Stimulated activated CD4-positive, alpha-beta T cell treated with anti-CD3 and anti-CD28 coated beads, TNF-alpha, amount 100 ng/mL, for 24 hours (primary cell): ENCODE measurements at regions not wholly inside any gene's neighbourhood (a gene's known extent, or its start where the extent isn't known, plus 50 kb on each side); places are given as distances from the start of the nearest gene placed in this dataset.

ENCODE experiments used
- DNase-seq, 3 experiments: peaks; one replicate each; pipeline ENCODE4 v3.0.0-alpha.2; 2020; ENCODE audit warnings: low read depth in 3 of 3

DNA sequence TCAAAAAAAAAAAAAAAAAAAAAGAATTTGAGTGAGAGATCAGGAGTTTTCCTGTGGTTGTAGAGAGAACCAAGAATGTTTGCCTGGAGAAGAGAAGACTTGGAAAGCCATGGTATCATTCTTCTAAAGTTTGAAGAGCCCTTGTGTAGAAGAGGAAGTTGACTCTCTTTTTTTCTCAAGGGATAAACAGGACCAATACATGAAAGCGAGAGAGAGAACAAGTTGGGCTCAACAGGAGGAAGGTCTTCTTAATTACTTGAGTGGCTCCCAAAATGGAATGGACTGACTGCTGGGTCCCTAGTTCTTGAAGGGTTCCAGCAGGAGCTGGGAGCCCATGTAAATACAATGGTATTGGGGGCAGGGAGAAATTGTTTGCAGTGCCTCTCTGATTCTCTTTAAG lies 173.3 kb upstream of the ADO start:
- no peak for DNase-seq

- peak in 1 of 3 experiments; percentile 25 for DNase-seq
Observed at GRCh38 chr10:62632071-62632809, 172.3 kb upstream of the ADO start.

- DNase-seq, result no peak
Observed at GRCh38 chr10:62633976-62634375, 170.5 kb upstream of the ADO start.

- no peak for DNase-seq
Observed at GRCh38 chr10:62634576-62634975, 169.9 kb upstream of the ADO start.

DNA sequence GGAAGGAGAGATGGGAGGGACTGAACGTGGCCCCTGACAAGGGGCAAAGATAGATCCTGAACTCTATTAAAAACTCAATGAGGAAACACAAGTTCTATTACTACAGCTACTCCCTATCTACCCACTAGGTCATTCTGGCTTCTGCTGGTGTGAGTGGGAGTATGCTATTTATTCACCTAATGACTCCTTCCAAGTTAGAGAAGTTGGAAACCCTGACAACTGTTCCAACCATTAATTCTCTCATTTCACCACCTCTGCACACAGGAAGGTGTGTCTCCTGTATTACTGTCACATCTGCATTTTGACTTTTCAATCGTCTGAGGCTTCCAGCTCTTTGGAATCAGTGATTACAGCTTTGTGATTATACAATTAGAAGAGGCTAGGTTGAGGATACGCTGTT lies 169.4 kb upstream of the ADO start:
- DNase-seq, result no peak

GRCh38 chr10:62636825-62637248 lies 167.7 kb upstream of the ADO start:
- DNase-seq, result no peak

DNA sequence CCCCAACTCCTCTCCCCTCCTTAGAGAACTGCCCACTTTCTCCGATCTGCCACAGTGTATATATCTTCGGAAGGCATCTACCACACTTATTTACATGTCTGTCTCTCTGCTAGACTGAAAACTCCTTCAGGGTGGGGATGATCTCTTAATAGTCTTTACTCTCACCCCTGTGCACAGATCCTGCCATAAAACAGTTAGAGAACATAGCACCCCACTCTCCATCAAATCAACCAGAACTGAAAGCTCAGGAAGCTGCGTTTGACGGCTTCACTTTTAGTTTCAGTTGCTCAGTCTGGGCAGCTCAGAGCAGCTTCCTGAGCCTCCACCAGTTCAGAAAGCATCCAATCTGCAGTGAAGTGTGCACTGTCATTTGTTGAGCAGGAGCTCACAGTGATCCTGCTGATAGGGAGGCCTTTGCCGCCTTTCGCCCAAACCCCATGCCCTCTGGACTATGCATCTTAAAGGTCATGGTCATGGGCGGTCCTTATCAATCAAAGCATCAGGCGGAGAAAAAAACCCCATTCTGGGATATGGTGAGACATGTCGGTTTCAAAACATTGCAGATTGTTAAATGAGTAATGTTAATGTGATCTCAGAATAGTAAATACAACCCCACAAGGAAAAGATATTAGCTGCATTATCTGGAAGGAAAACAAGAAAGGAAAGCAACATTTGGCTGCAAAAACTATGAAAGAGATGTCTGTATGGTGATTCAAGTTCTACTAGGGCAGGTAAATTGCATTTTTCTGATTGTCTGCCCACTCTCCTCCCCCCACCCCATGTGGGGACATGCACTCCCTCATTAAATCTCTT lies 167.1 kb upstream of the ADO start:
- peak; percentile 34 to 71 (median 57) for DNase-seq

GRCh38 chr10:62638062-62638477 lies 166.4 kb upstream of the ADO start:
- no peak for DNase-seq

DNA sequence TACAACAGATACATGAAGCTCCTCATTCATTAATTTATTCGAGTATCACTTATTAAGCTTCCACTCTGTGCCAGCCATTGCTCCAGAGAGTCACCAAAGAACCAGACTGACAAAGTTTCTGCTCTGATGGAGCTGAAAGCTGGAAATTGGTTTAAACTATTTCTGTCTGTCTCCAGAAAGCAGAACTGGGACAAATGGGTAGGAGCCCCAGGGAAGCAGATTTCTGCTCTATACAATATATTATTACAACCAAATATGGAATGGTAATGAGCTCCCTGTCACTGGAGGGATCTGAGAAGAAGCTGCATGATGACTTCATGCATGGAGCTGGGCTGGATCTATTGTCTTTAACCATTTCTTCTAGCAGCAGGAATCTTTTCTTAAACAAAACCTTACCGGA lies 165.4 kb upstream of the ADO start:
- DNase-seq, result no peak

DNA sequence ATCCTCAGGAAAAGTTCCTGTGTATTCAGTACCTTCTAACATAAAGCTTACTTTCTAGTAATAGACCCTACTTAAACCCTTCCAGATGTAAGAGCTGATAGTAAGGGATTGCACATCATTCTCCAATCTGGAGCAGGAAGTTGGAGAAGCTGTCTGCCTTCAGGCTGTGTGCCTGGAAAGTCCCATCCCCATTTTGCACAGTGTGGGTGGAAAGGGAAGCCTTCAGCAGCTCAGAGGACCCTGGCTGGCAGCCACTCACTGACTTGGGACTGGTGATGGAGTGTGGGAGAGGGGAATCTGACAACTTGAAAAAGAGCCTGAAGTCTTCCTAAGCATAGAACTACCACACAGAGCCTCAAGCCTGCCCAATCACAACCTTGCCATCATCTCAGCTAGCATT lies 164.1 kb upstream of the ADO start:
- DNase-seq, result no peak

DNA sequence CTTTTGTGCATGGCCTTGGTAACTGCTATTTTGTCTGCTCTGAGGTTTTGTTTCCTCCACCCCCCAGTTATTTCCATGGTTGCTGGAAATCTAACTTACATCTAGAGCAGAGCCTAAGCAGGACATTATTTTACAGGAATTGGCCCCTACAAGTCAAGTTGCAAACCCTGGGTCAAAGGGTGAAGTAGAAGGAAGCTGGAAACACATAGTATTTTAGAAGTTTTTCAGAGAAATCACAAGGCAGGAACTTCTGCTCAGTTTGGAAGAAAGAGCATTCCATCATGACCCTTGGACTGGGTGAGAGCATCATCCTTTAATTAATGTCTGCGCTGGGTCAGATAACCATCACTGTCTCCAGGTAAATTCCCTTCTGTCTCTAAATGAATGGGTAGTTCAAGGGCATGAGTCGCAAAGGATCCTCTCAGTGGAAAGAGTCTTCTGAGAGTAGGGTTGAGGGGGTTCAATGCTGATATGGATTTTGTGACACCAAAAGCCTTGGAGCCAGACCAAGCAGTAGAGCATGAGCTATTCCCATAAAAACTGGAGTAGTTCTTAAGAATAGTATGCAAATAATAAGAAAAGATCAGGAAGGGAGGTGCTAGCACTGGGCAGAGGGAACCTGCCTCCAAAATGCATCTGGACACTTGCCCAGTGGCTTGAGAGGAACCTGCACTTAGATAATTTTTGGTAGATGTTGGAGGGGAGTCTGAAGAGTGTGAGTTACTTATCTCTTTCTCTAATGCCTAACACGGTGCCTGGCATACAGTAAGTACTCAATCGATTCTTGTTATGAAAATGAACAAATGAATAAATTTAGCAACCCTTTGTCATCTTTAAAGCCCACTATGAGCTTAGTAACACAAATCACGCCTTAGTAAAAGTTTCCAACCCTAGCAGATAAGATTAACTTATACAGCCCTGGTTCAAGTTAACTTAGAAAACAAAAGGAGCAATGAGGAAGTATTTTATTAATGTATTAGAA lies 160.6 kb upstream of the ADO start:
- DNase-seq, result no peak

GRCh38 chr10:62647375-62648092 lies 157.0 kb upstream of the ADO start:
- DNase-seq, result no peak

DNA sequence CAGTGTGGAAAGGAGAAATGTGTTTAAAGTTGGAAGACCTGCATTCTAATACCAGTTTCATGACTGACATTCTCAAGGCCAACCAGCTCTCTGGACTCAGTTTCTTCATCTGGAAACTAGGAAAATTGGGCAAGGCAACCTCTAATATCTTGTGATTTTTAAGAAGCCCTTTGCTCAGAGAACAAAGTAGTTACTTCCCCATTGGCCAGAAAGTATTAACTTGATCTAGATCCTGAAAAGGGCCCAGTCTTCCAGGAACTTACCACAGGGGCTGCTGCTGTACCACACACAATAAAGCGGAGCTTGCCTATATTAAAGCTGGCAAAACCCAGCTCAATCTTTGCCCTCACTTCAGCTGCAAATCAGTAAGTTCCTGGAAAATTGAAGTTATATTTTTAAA lies 155.6 kb upstream of the ADO start:
- no peak for DNase-seq

GRCh38 chr10:62650411-62650810 lies 154.1 kb upstream of the ADO start:
- DNase-seq, result no peak

DNA sequence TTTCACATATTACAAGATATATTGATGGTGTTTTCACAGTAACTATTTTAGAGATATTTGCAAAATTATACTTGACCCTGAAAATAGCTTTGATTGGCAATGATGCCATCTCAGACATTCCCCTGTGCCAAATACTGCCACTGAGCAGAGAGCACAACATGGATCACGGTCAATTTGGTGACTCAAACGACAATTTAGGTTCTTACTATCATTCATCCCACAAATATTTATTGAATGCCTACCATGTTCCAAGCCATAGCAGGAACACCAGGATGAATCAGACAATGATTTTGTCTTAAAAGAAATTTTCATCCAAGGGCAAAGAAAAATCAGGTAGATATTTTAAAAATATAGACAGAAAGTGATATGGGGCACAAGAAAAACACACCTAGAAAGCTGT lies 153.2 kb upstream of the ADO start:
- DNase-seq, result no peak

- DNase-seq, result no peak
Observed at GRCh38 chr10:62652114-62652513, 152.4 kb upstream of the ADO start.

DNA sequence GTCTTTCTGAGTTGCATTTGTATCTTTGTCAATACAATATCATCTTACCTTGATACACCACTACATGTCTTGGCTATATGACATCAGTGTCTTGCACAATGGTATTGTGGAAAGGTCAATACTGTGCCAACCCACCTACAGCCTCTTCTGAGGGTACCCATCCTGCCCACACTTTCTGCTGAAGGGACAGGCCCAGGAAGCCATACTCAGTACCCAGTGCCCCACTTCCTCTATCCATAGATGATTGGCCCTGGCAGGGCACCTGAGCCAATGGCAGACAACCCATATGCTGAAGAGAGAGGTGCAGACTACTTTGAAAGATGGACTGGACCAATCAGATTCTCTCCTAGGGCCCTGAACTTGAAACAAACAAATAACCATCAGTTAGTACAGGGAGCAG lies 152.0 kb upstream of the ADO start:
- DNase-seq, result no peak

- no peak for DNase-seq
Observed at GRCh38 chr10:62653254-62653653, 151.3 kb upstream of the ADO start.

DNA sequence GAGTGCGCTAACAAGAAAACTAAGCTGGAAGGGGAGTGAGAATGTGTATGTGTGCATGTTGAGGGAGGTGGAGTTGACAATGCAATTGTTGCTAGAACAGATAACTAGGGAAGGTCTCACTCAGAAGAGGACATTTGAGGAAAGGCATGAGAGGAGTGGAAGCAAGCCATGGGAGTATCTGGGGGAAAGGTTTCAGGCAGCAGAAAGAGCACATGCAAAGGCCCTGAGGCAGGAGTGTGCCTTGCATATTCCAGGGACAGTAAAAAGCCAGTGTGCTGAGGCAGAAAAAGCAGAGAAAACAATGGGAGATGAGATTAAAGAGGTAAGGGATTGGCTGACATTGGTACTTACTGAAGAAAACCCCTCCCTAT lies 149.6 kb upstream of the ADO start:
- DNase-seq, result no peak

DNA sequence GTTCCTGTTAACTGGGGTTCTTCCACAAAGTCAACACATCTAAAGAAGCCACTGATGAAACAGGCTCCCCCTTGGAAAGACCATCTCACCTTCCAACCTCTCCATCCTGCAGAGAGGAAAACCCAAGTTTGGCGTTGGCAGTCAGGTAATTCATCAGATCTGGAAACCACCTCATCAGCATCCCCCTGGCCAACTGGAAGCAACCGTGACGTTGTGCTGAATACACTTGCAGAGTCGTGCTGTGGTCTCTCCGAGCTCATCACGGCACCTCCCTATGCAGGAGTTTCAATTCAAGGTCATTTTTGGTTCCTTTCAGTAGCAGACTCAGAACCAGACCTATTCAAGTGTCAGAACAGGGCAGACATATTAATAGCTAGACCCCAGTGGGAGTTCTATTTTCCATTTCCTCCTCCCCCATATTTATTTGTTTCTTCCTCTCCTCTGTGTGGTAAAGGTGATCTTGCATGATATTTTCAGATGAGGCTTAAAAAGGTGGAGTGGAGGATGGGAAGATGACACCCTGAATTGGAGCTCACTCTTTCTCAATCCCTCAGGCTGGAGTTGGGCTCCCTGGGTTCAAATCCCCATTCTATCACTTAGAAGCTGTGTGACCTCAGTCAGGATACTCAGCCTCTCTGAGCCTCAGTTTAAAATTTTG lies 149.1 kb upstream of the ADO start:
- DNase-seq, result no peak

DNA sequence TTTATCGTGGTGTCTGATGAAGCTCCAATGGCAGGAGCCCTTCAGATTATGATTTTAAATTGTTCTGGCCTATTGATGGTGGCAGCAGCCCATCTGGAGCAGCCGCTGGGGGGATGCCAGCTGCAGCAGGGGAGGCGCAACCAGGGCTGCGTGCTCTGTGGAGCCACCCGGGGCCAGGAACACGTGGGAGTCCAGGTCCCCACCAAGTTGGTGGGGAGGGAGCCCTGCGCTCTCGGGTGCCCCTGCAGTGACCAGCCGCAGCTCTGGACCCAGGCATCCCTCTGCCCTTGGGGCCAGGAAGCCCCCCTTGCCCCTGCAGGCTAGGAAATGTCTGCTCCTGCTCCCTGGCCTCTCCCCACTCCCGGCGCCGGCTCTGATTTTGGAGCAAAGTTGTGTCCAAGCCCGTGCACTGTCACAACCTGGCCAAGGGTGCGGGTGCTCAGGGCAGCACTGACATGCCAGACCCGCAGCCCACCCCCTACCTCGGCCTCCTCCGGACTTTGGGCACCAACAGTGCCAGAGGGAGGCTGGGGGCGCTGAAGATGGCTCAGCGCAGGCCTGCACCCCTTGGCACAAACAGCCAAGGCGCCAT lies 147.2 kb upstream of the ADO start:
- DNase-seq, result no peak
